NCI-H460 (cell line): ENCODE measurements at regions not wholly inside any gene's neighbourhood (a gene's known extent, or its start where the extent isn't known, plus 50 kb on each side); places are given as distances from the start of the nearest gene placed in this dataset.

Source experiments
- DNase-seq: peaks from one replicate; pipeline ENCODE4 v3.0.0-alpha.2; 2016; ENCODE audit warnings: low read depth; ENCODE audit errors: extremely low read depth

DNA sequence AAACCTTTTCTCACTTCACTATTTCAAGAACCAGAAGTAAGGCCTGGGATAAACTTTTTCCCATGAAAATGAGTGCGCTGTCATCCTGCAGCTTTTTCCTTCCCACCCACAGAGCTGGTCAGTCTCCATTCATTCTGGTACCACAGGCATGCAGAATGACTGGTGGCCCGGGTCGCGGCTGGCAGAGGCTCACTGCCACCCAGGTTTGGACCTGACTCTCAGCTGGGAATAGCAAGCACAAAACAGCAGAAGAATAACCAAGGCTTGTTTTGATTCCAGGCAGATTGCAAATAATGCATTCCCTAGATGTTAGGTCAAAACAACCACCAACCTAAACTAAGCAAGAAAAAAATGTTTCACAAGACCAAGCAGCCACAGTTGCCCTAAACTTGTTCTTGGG lies 190.5 kb upstream of the NRP1 start:
- no peak for DNase-seq

DNA sequence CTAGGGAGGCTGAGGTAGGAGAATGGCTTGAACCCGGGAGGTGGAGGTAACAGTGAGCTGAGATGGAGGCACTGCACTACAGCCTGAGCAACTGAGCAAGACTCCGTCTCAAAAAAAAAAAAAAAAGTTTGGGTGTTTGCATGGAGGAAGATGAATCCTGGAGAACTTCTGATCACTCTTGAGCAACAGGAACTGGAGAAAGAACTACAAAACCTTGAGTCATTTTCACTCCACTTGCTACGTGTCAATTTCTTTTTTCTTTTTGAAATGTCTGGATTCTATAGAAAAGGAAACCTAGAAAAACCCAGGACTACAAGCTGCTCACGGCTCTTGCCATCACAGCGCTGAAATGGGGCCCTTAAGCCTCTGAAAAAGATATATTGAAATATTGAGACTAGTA lies 189.6 kb upstream of the NRP1 start:
- DNase-seq, result no peak

DNA sequence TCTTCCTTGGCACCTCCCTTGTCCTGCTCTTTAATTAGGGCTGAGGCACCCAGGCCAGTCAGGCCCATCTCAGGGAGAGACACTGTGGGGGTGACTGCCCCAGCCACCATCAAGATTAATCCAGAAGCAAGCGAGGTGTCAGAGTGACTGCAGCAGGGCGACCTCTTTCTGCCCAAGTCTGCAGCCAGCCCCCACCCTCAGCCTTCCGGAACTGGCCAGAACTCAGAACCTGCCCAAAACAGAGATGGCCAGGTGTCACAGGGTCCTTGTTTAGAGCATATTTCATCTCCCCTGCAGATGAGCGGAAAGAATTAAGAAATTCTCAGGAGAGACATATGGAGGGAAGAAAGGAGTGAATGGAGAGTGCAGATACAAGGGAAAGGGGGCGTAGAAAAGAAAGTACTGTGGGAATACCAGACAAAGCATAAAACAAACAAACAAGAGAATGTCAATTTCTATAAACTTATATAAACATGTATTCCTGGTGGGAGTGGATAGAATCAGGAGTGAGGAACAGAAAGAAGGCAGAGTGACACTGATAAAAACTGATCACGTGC lies 188.8 kb upstream of the NRP1 start:
- no peak for DNase-seq

DNA sequence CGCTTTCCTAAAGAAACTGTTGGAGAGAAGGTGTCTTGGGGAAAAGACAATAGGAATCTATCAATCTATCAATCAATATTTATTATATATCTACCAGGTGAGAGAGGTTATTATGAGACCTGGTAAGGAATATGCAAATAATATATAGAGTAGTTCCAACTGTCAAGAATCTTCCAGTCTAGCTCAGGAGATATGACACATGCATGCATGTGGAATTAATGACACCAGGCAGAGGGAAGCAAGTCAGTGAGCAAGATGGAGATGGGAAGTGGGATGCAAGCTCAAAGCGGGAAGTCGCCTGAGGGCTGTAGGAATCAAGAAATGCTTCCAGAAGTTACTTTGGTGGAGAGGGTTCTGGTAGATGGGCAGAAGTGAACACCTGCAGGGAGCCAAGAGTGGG lies 187.4 kb upstream of the NRP1 start:
- DNase-seq, result no peak

DNA sequence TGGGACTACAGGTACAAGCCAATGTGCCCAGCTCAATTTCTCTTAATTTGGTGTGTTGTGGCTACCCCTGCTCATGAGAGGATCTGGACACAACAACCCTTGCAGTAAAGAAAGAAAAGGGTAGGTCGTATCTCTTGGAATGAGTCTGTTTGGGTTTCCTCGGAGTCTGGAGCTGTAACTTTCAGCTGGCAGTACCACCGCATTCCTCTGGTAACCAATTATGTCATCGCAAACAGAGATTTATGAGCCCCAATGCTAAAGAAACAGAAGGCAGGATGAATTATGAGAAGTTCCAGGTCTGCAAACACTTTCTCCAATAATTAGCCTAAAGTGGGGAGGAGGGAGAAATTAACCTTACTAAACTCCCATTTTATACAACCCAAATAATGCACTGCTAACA lies 186.6 kb upstream of the NRP1 start:
- no peak for DNase-seq

DNA sequence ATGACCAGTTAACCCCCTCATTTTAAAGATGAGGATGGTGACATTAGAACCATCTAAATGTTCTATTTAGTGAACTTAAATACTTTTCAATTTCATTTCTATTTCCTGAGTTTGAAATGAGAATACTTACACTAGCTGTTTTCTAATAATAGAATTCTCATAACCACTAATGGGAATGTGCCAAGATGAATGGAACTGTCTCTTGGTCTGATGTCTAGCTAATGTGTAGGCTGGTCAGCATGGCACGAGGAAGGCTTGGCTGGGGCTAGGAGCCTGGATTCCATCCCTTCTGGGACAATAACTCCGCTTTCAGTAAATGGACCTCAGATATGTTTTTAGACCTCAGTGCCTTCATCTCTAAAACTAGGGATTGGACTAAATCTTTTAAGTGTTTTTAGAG lies 185.8 kb upstream of the NRP1 start:
- DNase-seq, result no peak

DNA sequence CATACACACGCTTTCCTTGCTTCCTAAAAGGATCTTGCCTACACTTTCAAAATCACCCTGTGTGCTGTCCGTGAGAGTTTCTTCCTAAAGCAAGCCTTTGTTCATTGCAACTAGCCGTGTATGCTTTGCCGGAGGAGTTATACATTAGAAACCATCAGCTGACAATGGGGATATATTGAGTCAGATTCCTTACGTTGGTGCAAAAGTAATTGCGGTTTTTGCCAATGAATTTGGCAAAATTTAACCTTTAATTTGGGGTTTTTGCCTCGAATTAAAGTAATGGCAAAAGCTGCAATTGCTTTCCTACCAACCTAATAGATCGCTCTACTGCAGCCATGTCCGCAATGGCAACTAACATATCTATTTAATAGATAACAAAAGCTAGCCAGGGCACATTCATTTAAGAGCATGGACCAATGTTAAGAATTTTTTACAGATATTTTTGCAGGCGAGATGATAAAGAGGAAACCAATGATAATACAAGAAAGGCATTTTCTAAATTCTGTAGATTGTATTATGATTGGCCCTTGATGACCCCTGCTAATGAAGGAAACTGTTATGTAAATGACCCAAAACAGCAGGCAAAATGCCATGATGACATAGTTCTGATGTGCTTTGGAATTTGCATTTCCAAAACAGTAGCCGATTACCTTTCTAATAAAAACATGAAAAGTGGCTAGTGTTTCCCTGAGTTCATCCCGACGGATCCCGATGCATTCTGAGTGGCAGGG lies 184.8 kb upstream of the NRP1 start:
- DNase-seq, result no peak

DNA sequence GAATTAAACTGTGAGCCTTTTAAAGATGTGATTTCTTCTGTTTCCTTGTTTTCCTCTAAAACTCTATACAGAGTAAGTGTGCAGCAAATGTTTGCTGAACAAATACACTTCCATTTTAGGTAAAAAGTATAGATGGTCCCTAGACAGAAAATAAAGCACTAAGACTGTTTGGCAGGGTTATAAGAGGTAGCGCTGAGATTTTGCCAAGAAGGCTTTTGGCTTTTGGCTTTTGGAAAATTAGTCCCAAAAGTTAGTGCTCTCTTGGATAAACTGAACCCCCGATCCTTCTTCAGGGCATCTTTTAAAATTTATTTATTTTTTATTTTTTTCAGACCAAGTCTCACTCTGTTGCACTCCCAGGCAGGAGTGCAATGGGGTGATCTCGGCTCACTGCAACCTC lies 175.7 kb upstream of the NRP1 start:
- no peak for DNase-seq

DNA sequence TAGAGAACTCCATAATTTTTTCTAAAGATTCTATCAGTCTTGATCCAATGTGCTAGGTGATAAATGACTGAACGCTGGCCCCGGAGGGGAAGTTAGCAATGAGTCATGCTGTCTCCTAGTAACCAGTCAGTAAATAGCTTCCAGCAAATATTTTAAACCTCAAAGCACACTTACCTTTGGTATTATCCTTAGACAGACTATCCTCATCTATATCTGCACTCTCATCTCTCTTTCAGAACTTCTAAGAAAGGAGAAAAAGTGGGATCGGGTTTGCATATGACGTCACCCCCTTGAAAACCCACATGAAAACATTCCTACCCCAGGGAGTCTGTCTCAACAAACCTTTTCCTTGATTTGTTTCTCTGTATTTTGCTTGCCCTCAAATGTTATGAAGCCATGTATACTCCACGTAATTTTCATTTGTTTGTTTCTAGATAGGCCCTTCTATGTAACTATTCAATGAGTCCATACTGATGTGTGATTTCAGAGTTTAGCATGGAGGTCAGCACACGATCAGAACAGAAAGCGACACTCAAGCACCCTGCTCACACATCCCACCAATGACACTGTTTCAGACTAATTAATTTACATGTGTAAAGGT lies 174.9 kb upstream of the NRP1 start:
- DNase-seq, result peak; percentile 30

DNA sequence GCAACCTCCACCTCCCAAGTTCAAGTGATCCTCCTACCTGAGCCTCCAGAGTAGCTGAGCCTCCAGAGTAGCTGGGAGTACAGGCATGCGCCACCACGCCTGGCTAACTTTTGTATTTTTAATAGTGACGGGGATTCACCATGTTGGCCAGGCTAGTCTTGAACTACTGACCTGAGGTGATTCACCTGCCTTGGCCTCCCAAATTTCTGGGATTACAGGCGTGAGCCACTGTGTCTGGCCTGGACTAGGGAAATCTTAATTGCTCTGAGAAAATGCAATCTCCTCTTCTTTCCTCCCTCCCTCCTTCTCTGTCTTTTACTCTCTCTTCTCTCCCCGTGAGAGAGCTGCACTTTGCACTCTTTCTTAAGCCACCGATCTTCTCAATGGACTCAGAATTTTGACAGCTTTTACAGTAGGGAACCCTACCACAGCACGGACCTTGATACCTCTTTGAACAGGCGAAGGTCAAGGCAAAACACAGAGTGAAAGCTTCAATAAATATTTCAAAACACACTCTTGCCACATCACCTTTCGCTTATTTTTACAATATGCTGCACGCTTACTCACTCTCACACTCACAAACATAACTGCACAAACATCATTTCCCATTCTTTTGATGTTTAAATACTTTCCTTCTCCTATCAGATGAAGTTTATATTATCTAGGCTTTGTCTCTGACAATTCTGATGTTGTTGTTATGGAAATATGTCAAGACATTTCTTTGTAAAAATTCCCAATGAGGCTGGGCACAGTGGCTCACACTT lies 173.4 kb upstream of the NRP1 start:
- DNase-seq, result no peak

DNA sequence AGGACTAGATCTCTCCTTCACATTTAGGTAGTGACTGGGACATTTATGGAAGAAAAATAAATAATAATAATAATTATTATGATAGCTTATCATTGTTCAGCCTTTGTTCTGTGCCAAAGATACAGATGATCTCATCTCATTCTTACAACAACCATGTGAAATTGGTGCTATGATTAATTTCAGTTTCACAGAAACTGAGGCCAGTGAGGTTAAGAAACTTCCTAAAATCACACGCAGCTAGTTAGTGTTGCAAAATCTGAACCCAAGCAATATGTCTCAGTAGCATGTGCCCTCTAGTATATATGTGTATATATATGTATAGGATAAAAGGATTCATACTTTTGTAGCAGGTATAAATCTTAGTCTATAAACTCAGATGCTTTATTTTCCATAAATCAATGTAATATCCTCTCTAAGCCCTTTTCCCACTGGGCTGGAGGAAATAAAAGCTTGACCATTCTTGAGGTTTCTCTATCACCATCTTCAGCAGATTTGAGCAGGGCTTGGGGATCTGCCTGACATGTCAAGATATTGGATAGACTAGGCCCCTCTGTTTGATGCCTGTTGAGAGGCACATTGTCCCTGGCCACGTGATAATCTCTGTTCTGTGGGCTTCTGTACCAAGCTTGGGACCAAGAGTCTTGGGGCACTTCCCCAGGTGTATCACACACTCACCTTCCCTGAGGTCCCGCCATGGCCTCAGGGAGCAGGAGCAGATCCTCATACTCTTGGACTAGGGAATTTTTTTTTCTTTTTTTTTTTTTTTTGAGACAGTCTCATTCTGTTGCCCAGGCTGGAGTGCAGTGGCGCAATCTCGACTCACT lies 172.6 kb upstream of the NRP1 start:
- DNase-seq, result no peak

DNA sequence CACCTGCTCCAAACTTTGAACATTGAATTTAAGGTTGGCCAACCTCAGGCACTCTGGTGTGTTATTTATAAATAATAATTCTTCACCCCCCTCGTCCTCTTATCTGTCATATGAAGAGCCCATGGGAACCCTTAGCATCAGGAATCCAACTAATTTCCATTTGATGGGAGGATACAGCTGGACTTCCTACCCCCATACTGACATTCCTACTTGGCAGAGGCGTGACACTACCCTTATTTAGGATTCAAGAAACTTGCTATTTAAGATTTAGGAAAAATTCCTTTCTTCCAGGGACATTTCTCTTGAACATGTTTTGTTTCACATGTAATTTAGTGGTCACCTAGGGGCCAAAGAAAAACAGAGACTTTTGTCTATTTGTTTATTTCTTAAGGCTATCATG lies 171.9 kb upstream of the NRP1 start:
- DNase-seq, result no peak

DNA sequence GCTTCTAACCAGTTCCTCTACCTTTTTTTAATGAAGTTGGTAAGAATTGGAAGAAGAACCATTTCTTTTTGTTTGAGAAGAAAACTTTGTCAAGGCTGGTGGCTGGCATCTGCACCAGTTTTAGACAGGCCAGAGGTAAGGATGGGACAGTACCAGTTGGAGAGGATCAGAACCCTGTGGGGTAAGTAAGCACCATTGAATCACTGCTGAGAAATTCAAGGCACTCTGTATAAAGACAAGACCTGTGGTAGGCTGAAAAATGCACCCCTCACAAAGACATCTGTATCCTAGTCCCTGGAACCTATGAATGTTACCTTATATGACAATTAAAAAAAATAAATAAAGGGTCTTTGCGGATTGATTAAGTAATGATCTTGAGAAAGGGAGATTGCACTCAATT lies 166.7 kb upstream of the NRP1 start:
- DNase-seq, result no peak

DNA sequence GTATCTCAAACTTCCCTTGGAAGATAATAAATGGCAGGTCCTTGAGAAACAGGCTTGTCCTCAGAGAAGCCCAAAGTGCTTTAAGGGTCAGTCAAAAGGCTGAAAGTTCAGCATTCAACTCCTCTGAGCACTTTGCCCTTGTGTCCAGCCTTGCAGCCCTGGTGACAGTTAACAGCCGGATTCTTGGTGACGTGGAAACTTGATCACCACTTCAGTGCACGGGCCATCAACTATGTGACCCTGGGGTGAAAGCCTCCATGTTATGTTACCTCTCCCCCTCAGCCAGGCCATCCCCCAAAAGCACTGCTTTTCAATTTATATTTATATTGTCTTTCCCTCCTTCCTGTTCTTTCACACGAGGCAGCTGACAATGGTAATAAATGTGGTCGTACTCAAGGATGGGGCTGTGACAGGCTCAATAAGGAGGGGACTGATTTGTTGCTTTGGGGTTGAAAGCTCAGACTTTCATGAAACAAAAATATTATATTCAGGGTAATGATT lies 164.0 kb upstream of the NRP1 start:
- no peak for DNase-seq

DNA sequence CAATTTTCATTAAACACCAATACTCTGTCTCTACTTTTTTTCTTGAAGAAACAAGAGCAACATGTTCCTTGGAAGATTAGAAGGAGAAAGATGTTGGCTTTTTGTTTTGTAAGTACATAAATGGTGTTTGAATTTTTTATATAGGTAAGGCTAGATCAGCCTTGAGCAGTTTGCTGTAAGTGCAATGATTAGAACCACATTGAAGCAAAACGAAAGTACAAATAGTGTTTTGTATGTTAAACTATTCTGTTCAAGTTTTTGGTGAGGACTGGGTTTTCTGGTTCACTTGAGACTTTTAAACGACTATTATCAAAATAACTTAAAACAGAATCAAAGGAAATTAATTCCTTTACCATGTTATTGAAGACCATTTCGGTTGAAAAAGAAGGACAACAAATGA lies 162.9 kb upstream of the NRP1 start:
- no peak for DNase-seq

DNA sequence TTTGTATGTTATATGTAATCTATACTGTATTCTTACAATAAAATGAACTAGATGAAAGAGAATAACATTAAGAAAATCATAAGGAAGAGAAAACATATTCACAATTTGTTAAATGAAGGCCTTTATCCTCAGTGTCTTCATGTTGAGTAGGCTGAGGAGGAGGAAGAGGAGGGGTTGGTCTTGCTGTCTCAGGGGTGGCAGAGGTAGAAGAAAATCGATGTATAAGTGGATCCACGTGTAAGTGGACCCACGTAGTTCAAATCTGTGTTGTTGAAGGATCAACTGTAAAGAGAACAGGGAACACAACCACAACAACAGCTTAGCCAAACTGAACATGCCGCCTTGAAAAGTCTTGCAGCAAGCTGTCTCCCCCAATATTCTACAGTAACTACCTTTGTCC lies 161.6 kb upstream of the NRP1 start:
- no peak for DNase-seq

DNA sequence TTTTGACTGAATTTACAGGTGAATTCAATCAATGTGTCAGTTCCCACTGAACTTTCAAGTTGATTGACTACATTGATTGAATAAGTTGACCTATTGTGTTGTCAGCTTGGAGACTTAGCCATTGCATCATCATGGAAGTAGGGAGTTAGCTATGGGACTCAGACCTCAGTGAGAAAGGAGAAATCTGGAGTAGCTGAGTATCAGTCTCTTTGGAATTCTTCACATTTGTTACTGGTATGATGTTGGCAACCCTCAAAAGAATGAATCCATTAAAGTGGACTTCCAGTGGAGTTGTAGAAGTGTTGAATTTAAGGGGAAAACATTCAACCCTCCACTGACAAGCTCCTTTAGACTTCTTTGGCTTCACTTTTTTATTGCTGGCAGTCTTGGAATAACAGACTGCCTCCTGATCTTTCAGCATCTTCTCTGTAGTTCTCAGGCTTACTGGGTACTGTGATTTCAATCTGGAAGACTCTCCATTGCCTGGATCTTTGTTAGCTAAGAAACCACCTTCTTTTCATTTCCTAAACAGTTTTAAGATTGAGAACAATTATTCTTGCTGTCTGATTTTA lies 160.3 kb upstream of the NRP1 start:
- DNase-seq, result no peak

DNA sequence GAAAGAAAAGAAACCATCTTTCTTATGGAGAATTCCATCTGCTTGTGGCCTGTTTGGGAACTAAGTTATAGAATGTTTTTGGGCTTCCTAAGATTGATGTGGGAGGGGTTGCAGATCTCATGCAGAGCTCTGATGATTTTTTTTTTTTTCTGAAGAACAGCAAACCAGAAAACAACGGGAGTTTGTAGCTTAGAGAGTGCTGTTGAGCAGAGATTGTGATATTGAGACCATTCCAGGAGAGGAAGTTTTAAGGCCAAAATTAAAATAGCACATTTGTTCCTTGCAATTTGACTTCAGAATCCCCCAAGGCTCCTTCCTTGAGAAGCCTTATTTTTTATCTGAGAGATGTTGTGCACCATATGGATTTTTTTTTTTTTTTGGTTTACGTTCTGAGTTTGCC lies 159.5 kb upstream of the NRP1 start:
- DNase-seq, result no peak

DNA sequence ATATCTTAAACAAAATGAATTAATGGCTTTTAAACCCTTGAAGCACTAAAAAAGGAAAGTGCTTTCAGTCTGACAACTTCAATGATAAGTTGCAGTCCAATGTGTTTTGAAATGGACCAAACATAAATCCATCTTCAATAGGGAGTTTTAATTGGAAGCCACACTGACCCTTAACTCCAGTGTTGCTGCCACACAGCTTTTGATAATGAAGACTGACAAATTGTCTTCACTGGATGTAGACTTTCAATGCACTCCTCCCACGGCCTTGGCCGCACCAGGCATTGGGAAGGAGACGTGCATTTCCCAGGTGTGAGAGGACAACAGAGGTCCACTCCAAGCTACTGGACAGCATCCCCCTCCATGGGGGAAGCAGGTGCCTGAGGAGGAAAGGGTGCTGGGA lies 159.0 kb upstream of the NRP1 start:
- DNase-seq, result no peak

DNA sequence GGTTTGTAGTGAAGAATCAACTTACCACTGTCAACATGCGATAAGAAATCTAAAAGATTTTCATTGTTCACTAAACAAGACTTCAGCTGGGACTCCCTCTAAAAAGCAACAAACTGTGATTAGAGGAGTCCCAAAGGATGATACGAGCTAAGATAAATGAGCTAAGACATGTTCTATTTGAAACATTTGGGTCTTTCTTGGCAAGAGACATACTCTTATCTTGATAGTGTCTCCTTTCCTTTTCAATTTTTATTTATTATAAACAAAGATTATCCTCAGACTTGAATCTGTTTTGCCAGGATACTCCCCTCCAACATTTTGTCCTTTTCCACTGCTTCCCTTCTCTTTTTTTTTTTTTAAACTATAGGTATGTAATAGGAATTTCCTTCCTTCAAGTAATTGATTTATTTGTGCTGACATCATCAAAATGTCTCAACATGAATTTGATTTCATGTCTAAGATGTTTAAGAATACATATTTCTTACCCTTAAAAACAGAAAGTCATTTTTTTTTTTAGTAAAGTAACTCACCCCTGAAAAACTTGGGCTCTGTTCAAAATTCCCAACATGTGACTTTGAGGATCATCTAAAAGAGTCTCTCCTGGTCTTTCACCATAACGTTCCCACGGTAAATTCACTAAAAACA lies 158.4 kb upstream of the NRP1 start:
- no peak for DNase-seq
